Embryonic facial prominence (tissue), 1 donor: ENCODE measurements at regions not wholly inside any gene's neighbourhood (a gene's known extent, or its start where the extent isn't known, plus 50 kb on each side); places are given as distances from the start of the nearest gene placed in this dataset.

Experiments
- DNase-seq: peaks from one replicate; pipeline ENCODE4 v3.0.0-alpha.2; 2016; ENCODE audit errors: extremely low spot score

GRCh38 chr13:83219832-83220231, 662.4 kb downstream of the SLITRK1 start:
- no peak for DNase-seq

DNA sequence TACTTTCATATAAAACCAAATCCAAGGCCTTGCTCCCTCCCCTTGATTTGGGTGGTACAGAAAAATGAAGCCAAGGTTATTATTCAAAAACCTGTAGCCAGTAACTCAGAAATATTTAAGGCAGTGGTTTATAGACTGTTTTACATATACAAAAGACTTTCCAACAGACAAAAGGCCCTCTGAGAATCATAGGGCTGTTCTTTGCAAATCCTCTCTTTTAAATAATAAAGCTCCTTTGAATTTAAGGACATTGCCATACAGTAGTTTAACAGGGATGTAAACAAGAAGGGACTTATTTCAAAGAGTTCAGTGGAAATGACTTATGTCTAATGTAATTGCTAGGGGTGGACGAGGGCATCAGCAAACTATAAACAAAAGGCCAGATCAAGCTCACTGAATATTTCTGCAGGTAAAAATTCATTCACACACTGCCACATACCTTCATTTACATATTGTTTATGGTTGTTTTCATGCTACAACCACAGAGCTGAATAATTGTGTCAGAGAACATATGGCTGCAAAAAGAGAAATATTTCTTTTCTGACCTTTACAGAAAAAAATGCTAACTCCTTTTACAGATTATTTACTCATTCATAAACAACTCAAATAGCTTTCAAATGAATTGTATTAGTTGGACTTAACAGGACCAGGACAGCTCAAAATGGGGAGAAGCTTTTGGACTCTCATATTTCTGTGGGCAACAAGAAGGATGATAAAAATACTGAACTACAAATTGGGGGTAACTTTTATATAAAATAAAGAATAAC, 665.6 kb downstream of the SLITRK1 start:
- no peak for DNase-seq

- DNase-seq, result no peak
These were observed 666.6 kb downstream of the SLITRK1 start for GRCh38 chr13:83215627-83216026.

DNA sequence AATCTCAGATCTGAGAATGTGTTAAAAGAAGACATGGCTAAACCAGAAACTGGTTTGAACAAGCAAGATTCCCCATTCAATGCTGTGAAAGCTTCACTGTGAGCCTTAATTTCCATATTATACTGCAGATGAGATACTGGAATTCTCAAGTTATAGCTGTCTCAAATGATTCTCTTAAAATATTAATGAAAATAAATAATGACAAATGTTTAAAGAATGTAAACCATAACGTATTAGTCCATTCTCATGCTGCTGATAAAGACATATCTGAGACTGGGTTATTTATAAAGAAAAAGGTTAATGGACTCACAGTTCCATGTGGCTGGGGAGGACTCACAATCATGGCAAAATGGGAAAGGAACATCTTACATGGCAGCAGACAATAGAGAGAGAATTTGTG, 667.8 kb downstream of the SLITRK1 start:
- DNase-seq, result no peak

- no peak for DNase-seq
These were observed 671.0 kb downstream of the SLITRK1 start for GRCh38 chr13:83211301-83211700.

GRCh38 chr13:83204886-83205285, 677.4 kb downstream of the SLITRK1 start:
- DNase-seq, result no peak

- no peak for DNase-seq
These were observed 680.8 kb downstream of the SLITRK1 start for GRCh38 chr13:83201506-83201905.

- DNase-seq, result no peak
These were observed 685.0 kb downstream of the SLITRK1 start for GRCh38 chr13:83197316-83197715.

GRCh38 chr13:83190020-83190419, 692.3 kb downstream of the SLITRK1 start:
- no peak for DNase-seq

DNA sequence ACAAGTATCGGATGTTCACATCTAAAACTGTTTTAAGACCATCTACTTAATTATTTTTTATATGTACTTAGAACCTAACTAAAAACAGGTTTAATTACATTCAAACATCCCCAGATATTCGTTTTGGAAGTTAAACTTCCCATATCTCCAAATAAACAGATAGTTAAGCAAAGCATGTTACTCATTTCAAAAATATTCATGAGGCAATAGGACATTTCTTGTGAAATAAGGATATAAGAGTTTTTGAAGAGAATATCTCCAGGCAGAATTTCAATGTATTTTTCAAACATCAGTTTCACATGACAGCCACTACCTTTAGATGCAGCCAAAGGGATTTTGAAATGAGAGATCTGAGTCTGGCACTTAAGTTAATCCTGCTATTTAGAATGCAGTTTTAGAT, 697.5 kb downstream of the SLITRK1 start:
- DNase-seq, result no peak

- DNase-seq, result no peak
These were observed 698.2 kb downstream of the SLITRK1 start for GRCh38 chr13:83184150-83184475.

DNA sequence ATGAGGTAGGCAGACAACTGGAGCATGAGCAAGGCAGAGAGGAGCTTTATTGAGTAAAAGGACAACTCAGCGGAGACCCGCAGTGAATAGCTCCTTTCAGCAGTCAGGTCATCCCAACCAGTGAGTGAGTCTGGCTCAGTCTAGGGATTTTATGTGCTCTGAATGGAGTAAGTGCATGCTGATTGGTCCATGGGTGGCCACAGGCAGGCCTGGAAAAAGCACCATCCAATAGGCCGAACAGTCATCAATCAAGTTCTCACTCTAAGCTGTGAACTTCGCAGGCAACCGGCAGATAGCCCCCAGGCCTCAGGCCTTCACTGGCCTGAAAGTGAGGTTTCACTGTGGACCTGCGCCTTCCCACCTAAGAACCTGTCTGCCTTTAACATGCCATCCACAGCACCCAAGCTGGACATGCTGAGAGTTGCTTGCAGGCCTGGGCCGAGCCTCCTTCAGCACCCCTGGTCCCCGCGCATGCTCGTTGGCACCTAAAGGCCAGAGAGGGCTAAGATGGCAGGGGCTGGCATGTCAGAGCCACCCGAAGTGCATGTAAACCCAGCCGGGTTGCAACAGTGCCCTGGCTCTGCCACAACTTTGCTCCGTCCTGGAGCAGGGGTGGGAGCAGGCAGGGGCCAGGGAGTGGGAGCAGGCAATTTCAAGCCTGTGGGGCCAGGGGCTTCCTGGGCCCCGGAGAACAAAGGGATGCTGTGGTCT, 698.7 kb downstream of the SLITRK1 start:
- DNase-seq, result no peak

GRCh38 chr13:83182845-83183244, 699.4 kb downstream of the SLITRK1 start:
- DNase-seq, result no peak

DNA sequence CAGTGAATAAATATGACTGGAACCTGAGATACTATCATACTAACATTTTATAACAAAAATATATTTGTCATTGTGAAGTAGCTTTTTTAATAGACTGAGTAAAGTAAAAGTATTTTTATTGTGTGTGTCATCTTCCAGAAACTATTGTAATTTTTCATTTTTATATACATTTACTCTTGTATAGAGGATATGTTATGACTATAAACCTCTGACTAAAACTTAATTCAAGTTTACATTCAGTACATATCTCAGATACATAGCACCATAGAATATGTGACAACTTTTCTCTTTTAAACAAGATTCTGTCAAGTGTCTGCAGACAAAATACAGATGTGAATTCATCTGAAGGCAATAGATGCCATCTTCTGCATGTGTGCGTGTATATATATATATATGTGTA, 704.3 kb downstream of the SLITRK1 start:
- no peak for DNase-seq

GRCh38 chr13:83168590-83168989, 713.7 kb downstream of the SLITRK1 start:
- DNase-seq, result no peak

GRCh38 chr13:83167203-83167602, 715.1 kb downstream of the SLITRK1 start:
- no peak for DNase-seq

DNA sequence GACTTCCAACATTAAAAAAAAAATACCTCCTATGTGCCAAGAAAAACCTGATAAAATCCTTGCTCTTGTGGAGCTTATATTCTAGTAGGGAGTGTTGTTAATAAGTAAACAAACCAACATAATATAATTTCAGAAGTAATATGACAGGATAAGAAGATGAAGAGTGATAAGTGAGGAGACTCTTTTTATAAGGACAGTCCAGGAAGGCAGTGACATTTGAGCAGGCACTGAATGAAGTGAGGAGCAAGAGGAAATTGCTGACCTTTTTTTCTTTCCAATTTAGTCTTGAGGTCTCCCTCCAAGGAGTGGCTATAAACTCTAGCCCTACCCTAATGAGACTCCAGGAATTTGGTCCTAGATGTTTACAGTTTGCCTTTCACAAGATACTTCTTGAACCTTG, 715.7 kb downstream of the SLITRK1 start:
- DNase-seq, result no peak

- DNase-seq, result no peak
These were observed 719.8 kb downstream of the SLITRK1 start for GRCh38 chr13:83162493-83162892.

DNA sequence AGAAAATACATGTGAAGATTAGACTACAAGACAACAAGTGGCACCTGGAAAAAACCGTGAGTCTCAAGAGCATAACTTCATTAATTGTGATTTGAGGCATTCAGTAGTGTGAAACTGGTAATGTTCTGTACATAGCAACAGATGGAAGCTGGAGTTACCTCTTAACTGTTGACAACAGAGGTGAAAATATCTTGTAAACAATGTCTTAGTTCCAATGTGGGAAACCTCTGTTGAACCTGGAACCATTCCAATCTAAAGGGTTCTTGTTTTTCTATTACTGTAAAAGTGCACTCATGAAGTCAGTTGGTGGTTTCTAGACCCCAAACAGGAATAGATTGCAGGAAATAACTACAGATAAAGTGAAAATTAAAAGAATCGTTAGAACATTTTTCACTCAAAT, 728.4 kb downstream of the SLITRK1 start:
- no peak for DNase-seq

DNA sequence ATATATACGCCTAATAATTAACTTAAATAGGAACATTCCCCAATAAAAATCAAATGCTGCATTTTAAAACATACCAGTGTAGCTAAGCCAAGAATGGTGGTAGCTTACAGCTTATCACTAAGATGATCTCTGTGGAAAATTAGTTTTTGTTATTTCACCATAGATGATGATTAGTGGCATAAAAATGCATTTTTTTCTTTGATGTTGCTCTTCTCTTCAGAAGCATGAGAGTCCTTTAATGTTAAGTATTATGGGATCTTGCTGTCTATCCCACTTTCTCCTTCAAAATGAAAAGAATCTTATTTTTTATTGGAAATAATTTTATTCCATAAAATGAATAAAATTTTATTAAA, 731.0 kb downstream of the SLITRK1 start:
- DNase-seq, result no peak

DNA sequence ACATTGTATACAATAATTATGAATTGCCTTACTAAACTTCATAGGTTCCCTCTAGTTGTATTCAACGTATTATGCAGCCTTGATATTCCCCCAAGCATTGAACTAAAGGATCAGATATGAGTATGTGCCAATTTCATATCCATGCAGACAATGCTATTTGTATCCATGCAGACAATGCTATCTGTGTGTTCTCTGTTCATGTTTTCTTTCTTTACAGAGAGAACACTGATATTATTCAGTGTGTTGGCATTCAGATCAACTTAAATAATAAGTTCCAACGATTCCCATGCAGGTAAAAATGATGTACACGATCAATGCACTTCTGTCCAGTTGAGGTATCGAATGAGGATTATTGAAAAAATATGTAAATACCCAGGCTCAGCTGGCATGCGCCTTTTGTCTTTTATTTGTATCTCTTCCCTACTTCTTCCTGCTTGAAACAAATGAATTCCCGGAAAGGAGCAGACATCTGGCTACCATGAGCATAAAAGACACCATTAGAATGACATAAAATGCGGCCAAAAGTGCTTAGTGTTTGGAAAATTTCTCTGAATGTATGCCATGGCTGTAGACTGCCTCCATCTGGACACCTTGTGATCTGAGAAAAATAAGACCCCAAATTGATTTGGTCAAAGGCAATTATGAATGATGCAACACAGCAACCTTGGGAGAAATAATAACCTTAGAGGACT, 731.5 kb downstream of the SLITRK1 start:
- DNase-seq, result no peak

- DNase-seq, result no peak
These were observed 745.6 kb downstream of the SLITRK1 start for GRCh38 chr13:83136660-83137059.

GRCh38 chr13:83125791-83126190, 756.5 kb downstream of the SLITRK1 start:
- DNase-seq, result no peak
